SK-N-SH (cell line): ENCODE measurements at regions not wholly inside any gene's neighbourhood (a gene's known extent, or its start where the extent isn't known, plus 50 kb on each side); places are given as distances from the start of the nearest gene placed in this dataset.

ENCODE experiments used
- CTCF ChIP-seq: fragments of 200-600 bp; sonication (generic); IDR thresholded peaks from 2 replicates; pipeline ENCODE4 v1.6.1; 2017; ENCODE audit warnings: antibody characterized with exemption, mild to moderate bottlenecking, moderate library complexity
- ELF1 ChIP-seq: IDR thresholded peaks from 2 replicates; pipeline ENCODE4 v1.4.0; 2012
- EP300 ChIP-seq, 2 experiments: IDR thresholded peaks; 2 replicates each; pipeline versions ENCODE4 v1.4.0 to v1.6.1; 2012; ENCODE audit warnings: borderline replicate concordance in 1 of 2, low read depth in 1 of 2, low read length in 1 of 2
- GABPA ChIP-seq: IDR thresholded peaks from 2 replicates; pipeline ENCODE4 v1.4.0; 2012; ENCODE audit warnings: low read depth, mild to moderate bottlenecking
- GATA2 ChIP-seq: sonication (generic); formaldehyde crosslinking; IDR thresholded peaks from 2 replicates; pipeline ENCODE4 v1.5.0; 2020; ENCODE audit warnings: mild to moderate bottlenecking, missing genetic modification reagents
- MAX ChIP-seq: IDR thresholded peaks from 2 replicates; pipeline ENCODE4 v1.4.0; 2012; ENCODE audit warnings: low read depth
- MXI1 ChIP-seq: IDR thresholded peaks from 2 replicates; pipeline ENCODE4 v1.6.1; 2012; ENCODE audit warnings: mild to moderate bottlenecking, low read depth, low read length, improper control_type of control experiment
- NRF1 ChIP-seq: IDR thresholded peaks from 2 replicates; pipeline ENCODE4 v1.6.1; 2012; ENCODE audit warnings: low read depth, mild to moderate bottlenecking, low read length
- PBX3 ChIP-seq: IDR thresholded peaks from 2 replicates; pipeline ENCODE4; 2012
- POLR2AphosphoS5 ChIP-seq: IDR thresholded peaks from 2 replicates; pipeline ENCODE4 v1.6.1; 2012; ENCODE audit warnings: low read depth, low read length
- REST ChIP-seq: IDR thresholded peaks from 2 replicates; pipeline ENCODE4 v1.6.1; 2012; ENCODE audit warnings: mild to moderate bottlenecking, low read depth, low read length, moderate library complexity
- SMC3 ChIP-seq: IDR thresholded peaks from 2 replicates; pipeline ENCODE4 v1.6.1; 2012; ENCODE audit warnings: low read depth, low read length, improper control_type of control experiment
- TCF12 ChIP-seq: IDR thresholded peaks from 2 replicates; pipeline ENCODE4 v1.4.0; 2012
- YY1 ChIP-seq: IDR thresholded peaks from 2 replicates; pipeline ENCODE4 v1.4.0; 2012; ENCODE audit warnings: low read depth, mild to moderate bottlenecking

- no peak for TF ChIP-seq MAX
- no peak for TF ChIP-seq CTCF
- no peak for TF ChIP-seq REST
- TF ChIP-seq YY1: no peak
- no peak for TF ChIP-seq PBX3
- no peak for TF ChIP-seq SMC3
- no peak for TF ChIP-seq ELF1
- TF ChIP-seq POLR2AphosphoS5: no peak
- no peak for TF ChIP-seq GABPA
- TF ChIP-seq GATA2 (CRISPR knock-in tag): no peak
- TF ChIP-seq MXI1: no peak
- no peak for TF ChIP-seq TCF12
- no peak for TF ChIP-seq EP300 (IDR thresholded peaks at IDR 0.05; ENCODE audit: borderline replicate concordance in 1 of 2, low read depth in 1 of 2, low read length in 1 of 2)
- TF ChIP-seq NRF1: no peak
These were observed 136.0 kb downstream of the KIF20B start for GRCh38 chr10:89837165-89838043.
